Kidney epithelial cell (primary cell): ENCODE measurements at regions not wholly inside any gene's neighbourhood (a gene's known extent, or its start where the extent isn't known, plus 50 kb on each side); places are given as distances from the start of the nearest gene placed in this dataset.
A peak's percentile ranks its signal among the peaks of the same experiment; 100 is the strongest.

Experiments used
- DNase-seq: peaks from one replicate; pipeline ENCODE4 v3.0.0-alpha.2; 2010; ENCODE audit warnings: low read depth
- H3K27me3 ChIP-seq: 2 replicates; pipeline ENCODE4 v1.6.0; 2011; ENCODE audit warnings: low read length; ENCODE audit not compliant: control insufficient read depth, insufficient read depth
- H3K36me3 ChIP-seq: 2 replicates; pipeline ENCODE4 v1.5.1; 2011; ENCODE audit warnings: low read length; ENCODE audit not compliant: control insufficient read depth, insufficient read depth
- H3K4me3 ChIP-seq: 2 replicates; pipeline ENCODE4 v1.5.1; 2011; ENCODE audit warnings: low read depth, mild to moderate bottlenecking, control low read depth, low read length
- CTCF ChIP-seq: IDR thresholded peaks from 2 replicates; pipeline ENCODE4 v1.5.1; 2011; ENCODE audit warnings: mild to moderate bottlenecking, moderate library complexity, low read length, control low read depth, inconsistent platforms; ENCODE audit not compliant: insufficient read depth, poor library complexity, severe bottlenecking

GRCh38 chr20:16801919-16802651 is 53.9 kb downstream of the OTOR start:
- Histone ChIP-seq H3K36me3 (no peaks in the 10 kb centered on the region), H3K4me3 (no peak overlapping the region), H3K27me3 (peaks cover 5% of the 10 kb centered on the region)
- no peak for DNase-seq
- TF ChIP-seq CTCF = peak; percentile 89

- Histone ChIP-seq H3K27me3 (peaks cover 5% of the 10 kb centered on the region), H3K4me3 (no peak overlapping the region), H3K36me3 (no peaks in the 10 kb centered on the region)
- DNase-seq = no peak
- TF ChIP-seq CTCF = no peak
These were observed 54.4 kb downstream of the OTOR start for GRCh38 chr20:16802652-16802935.

- no peaks in the 10 kb centered on the region for H3K36me3 ChIP-seq
- no peak overlapping the region for H3K4me3 ChIP-seq
- H3K27me3 ChIP-seq = peaks cover 5% of the 10 kb centered on the region
- TF ChIP-seq CTCF = peak; percentile 78
- DNase-seq = no peak
These were observed 56.0 kb downstream of the OTOR start for GRCh38 chr20:16803965-16804792.

DNA sequence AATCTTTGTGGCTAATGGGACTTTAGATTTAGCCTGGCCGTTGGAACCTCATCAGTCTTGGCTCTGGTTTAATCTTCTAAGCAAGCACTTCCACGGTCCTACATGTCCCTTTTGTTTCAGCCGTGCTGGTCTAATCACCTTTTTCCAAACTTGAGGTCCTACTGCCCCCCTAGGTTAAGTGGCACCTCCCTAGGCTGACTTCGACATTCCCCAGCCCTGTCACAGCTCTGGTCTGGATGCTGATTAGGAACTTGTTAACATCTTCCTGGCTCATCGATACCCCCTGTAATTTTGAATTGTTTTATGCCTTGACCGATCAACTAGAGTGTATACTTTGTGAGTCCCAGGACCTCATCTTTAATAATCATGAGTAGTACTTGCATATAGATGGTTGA is 56.6 kb downstream of the OTOR start:
- H3K4me3 ChIP-seq = no peak overlapping the region
- H3K36me3 ChIP-seq = no peaks in the 10 kb centered on the region
- no peak for DNase-seq
- H3K27me3 ChIP-seq = peaks cover 5% of the 10 kb centered on the region
- no peak for TF ChIP-seq CTCF

DNA sequence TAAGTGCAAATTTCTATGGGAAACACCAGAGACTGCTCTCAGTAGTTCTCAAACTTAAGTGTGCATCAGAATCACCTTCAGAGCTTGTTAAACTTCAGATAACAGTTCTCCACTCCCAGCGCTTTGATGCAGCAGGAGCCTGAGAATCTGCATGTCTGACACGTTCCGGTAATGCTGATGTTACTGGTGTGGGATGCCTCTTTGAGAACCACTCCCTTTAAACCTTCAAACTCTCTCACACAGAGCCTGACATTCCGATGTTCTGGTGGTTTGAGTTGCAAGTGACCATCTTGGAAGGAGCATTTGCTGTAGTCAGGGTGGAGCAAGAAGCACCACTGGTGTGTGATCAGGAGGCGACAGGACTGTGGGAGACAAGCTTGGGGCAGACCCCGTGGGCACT is 57.9 kb downstream of the OTOR start:
- H3K36me3 ChIP-seq = no peaks in the 10 kb centered on the region
- no peak for TF ChIP-seq CTCF
- H3K4me3 ChIP-seq = no peak overlapping the region
- no peak for DNase-seq
- peaks cover 5% of the 10 kb centered on the region for H3K27me3 ChIP-seq

DNA sequence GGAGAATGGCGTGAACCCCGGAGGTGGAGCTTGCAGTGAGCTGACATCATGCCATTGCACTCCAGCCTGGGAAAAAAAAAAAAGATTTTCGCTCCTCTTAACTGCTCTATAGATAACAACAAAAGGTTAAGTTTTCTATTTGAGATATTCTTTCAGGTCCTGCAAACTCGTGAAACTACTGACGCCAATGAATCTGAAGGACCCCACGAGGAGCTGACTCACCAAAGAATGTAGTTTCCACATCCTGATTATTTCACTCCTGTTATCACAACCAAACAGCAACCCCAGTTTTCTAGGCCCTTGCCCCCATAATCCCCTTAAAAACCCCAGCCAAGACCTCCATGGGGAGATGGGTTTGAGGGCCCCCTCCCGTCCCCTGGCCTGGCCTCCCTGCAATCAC is 58.7 kb downstream of the OTOR start:
- no peak overlapping the region for H3K4me3 ChIP-seq
- peaks cover 5% of the 10 kb centered on the region for H3K27me3 ChIP-seq
- DNase-seq = no peak
- no peak for TF ChIP-seq CTCF
- no peaks in the 10 kb centered on the region for H3K36me3 ChIP-seq
